SK-N-DZ (cell line): ENCODE measurements at regions not wholly inside any gene's neighbourhood (a gene's known extent, or its start where the extent isn't known, plus 50 kb on each side); places are given as distances from the start of the nearest gene placed in this dataset.

ENCODE experiments used
- DNase-seq: peaks from one replicate; pipeline ENCODE4 v3.0.0-alpha.2; 2015; ENCODE audit warnings: low spot score

DNA sequence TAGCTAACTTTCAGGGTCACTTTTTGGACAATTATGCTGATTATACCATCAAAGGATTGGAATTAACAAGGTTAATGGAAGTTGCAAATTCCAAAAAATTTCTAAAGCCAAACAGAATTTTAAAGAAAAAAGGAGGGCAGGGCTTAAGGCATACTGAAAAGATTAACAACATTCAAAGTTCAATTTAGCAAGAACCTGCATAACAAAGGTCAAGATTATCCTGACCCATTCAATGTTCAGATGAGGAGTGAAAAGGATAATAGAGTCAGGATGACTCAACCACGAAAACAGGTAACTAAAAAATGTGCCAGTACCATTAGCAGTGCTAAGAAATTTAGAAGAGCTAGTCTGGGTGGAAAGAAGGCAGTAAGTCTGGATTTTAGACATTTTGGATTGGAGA, 139.8 kb upstream of the HNMT start:
- DNase-seq: no peak

DNA sequence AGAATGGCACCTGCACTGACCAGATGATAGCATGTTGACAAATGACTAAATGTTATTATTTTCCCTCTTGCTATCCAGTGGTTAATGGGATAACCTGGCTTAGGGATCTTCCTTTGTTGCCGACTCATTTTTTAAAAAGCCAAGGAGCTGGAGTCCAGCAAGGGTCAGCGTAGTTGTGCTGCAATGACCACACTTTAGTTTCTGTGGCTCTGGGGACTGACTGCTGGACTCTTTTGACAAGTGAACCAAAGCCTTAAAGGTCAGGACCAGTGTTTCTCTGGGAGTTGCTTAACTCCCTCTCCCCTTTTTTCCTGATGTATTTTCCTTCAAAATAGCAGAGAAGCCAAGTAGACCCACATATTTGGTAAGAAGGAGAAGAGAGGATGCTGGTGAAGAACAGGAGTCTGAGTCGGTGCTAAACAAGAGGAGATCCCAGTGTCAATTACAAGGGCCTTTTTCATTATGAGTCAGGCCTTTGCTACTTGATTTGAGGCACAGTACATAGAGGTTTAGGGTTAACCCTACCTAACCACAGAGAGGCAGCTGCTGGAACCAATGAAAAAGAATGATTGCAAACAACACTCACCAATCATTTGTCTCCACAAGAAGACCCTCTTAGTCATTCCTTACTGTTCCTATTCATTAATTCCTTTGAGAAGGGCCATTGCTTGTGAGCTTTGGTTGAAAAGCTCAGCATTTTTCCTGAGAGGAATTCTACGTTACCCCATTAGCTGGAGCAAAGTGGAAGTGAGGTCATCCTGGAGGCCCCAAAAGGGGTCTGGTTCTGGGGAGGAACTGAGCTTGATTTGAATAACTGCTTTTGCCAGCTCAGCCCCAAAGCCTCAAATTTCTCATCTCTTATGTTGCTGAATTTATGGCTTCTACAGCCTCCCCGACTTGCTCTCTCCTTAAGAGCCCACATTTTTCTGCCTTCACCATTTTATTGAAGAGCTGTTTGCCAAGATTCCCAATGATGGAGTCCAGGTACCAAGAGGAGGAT, 137.6 kb upstream of the HNMT start:
- no peak for DNase-seq

DNA sequence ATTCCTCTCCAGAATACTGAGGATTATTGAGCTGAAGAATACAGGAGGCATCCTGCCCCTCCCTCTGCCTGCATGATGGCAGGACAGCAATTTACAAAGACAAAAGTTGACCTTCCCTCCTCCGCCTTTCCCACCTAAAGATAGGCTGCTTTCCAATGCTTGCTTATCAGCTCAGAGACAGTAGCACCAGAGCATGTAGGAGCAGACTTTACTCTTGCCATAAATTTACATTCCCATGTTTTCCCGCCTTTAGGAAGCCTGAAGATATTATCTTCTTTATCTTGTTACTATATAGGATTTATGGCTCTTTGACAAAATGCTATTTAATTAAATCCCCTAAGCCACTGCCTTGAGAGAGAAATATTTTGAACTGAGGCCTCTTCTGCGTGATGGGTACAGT, 135.6 kb upstream of the HNMT start:
- DNase-seq: peak; percentile 84

DNA sequence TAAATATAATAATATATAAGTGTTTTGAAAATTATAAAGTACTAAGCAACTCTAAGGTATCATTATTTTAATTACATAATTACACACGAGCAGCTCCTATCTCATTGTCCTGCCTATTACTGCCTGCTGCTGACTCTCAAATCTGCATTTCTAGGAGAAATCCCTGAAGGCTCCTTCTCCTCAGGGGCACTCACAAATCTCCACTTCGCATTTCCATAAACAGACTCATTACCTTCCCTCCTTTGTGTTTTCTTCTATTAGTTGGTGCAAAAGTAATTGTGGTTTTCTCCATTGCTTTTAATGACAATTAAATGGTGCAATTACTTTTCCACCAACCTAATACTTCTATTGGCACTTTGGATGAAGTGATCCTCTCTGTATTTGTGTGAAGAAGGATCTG, 135.0 kb upstream of the HNMT start:
- no peak for DNase-seq

DNA sequence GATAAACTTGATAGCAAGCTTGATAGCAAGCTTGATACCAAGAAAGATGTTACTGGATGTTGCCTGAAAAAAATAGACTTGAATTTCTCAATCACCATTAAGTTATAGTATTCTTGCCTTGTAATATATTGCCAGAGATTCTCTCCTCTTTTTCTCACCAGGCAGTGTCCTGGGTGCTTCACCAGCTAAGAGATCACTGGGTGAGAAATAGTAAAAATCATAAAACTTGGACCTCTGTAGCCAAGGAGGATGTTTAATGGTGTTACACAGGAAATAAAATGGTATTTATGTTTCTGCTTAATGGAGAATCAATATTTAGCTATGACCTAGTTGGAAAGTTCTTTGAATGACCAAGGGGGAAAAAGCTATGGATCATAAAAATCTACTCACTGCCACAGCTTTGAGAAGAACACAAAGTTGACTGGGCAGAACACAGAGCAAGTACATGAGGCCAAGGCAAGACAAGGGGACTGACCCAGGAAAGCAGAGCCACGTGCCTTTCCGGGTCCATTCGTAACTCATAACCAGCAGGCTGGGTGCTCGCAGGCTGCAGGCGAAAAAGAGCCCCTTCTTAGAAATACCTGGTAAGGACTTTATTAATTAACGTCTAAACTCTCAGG, 129.4 kb upstream of the HNMT start:
- DNase-seq: no peak

DNA sequence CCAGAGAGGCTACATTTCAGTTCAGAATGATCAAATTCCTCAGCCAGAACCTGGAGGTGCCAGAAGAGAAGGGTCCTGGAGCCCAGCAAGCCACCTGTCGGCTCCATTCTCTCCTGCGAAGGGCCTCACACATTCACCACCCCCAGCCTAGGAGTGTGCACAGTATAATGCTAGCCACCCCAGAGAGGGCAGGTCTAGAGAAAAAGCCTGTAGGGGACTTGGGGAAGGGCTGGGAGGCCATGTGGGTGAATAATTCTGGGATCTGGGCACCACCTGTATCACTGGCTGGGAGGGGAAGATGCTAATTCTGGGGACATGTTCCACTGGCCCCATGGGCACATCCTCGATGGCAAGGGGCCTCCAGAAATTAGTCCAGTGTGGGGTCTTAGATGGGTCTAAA, 127.6 kb upstream of the HNMT start:
- no peak for DNase-seq

DNA sequence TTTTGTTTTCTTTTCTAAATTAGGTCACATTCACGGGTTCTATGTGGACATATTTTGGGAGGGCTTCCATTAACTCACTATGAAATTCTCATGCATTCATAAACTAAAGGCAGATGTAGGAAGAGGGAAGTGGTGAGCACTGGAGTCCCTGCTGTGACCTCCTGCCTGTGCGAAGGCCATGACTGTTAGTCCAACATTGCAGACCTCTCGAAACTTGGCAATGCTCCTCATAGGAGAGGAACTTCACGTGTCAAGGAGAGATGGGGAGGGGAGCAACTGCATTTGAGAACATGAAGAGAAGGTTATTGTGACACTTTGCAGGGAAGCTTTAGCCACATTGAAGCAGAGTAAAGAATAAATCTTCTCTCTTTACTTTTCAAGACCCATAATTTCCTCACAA, 126.4 kb upstream of the HNMT start:
- DNase-seq: no peak

DNA sequence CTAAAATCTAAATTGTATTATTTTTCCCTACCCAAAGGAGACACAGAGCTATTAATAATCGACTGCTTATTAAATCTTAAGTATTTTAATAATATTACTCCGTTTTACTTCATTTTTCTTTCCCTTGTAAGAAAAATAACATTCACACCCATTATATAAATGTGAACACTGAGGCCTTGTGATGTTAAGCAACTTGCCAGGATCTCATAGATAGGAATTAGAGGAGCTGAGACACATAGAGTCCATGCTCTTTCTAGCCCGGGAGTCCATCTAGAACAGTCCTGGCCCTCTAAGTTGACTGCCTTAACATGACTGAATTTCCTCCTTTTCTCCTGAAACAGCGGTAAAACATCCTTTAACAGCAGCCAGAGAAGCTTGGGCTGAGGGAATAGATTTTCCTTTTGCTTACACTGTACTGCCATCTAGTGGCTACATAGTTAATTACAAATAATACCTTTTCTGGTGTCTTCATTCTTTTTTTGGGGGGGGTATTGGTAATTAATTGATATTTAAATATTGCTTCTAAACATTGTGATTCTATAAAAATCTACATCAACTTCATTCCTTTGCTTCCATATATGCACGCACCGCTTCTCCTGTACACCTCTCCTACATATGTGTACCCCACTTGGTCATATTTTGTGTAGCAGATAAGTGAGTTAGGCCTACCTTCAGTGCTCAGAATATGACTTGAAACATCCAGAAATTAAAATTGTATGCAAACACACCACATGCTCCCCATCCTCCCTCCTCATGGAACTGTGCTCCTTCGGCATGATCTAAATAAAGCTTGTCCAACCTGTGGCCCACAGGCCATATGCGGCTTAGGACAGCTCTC, 125.8 kb upstream of the HNMT start:
- DNase-seq: peak; percentile 48

DNA sequence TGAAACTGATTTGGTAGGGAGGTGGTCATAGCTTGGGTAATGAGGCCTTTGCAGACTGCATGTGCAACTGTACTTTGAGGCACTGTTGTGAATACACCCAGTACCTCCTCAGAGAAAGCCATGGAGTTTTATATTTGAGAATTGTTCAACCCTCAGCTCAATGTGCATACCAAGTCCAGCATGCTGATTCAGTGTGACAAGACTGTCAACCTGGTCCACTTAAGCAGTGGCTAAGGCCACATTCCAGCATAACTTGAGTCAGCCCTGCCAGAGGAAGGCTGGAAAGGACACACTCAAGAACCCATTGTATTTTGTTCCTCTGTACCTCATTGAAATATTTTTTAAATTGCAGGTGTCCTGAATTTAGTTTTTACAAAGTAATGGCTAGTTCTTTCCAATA, 121.8 kb upstream of the HNMT start:
- no peak for DNase-seq

DNA sequence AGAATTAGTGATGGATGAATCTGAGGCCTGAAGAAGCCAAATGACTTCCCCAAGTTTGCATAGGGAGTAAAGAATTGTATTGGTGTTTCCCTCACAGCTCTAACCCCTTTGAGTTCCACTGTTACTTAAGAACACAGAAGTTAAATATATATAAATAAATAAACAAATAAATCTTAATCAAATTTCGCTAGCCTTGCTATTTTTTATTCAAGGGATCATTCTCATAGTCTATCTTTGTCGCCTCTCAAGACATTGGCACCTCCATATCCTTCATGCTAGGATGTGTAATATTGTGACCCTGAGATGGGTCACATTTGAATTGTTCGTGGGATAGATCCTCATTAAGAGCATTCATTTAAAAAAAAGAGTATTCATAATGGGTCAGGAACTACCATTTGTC, 121.3 kb upstream of the HNMT start:
- DNase-seq: no peak

DNA sequence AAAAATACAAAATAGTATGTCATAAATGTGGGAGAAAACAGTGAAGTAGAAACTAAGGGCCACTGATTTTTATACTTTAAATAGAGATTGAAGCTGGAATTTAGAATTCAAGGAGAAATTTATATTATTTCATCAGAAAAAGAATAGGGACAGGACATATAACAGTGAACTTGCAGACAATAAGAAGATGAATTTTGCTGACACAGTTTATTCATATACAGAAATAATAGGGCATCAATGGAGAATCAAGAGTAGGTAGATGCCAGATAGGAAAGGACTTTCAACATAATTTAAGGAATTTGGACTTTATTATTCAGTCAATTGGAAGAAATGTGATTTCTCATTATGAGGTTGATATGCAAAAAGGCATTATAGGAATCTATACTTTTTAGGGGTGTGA, 118.9 kb upstream of the HNMT start:
- DNase-seq: no peak

DNA sequence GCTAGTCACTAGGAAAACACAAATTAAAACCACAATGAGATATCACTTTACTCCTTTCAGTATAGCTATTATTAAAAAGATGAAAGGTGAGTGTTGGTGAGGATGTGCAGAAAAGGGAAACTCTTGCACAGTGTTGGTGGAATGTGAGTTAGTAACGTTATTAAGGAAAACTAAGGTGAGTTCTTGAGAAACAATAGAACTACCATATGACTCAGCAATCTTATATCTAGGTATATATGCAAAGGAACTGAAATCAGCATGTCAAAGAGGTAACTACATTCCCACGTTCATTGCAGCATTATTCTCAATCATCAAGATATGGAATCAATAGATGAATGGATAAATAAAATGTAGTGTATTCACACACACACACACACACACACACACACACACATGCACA, 117.3 kb upstream of the HNMT start:
- no peak for DNase-seq

DNA sequence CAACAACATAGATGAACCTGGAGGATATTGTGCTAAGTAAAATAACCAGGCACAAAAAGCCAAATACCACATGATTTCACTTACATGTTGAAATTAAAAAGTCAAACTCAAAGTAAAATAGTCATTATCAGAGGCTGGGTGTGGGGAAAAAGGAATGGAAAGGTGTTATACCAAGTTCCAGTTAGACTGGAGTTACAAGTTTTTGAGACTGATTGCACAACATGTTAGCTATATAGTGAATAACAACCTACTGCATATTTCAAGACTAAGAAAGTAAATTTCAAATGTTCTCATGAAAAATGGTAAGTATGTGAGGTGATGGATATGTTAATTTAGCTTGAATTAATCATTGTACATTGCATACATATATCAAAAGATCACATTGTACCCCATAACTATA, 116.8 kb upstream of the HNMT start:
- no peak for DNase-seq

DNA sequence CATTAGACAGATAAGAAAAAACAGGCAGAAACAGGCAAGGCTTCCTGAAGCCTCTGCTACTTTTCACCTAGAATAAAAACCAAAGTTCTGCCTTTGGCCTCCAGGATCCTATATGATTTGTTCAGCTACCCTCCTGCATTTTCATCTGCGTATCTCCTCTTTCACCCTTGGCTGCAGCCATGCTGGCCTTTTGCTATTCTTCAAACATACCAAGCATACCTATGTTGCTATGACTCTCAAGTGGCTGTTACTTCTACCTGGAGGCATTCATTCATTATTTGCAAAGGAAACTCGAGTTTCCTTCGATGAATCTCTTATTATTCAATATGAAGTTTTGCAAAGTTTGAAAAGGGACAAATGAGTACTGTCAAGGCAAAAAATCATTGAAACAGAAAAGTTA, 106.4 kb upstream of the HNMT start:
- no peak for DNase-seq

DNA sequence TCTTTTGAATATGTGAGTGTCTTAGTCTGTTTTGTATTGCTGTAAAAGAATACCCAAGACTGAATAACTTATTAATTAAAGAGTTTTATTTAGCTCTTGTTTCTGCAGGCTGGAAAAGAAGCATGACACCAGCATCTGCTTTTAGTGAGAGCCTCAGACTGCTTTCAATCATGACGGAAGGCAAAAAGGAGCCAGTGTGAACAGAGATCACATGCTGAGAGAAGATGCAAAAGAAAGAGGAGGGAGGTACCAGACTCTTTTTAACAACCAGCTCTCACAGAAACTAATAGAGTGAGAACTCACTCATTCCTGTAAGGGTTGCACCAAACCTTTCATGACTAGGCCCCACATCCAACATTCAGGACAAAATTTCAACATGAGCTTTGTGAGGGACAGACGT, 101.6 kb upstream of the HNMT start:
- DNase-seq: no peak

DNA sequence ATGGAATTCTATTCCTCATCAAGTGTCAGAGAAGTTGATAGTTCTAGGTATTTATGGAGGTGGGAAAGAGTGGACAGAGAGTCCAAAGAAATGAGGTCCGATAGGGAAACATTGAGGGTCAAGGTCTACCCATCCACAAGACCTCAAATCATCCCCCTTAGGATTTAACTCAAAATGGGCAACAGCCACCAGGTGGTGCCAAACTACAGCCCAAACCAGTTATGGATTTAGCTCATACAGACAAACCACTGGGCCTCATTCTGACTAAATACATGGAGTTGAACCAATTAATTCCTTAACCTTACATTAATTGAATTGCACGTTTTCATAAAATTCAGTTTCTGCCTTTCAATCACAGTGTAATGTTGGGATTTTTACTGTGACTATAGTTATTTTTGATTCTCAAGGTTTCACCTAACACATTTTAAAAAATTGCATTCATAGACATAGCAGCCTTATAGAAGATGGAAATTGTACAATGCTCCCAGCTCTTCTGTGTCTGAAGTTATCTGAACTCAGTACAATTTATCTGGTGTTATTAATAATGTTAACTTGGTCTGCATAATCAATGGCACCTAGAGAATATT, 98.2 kb upstream of the HNMT start:
- DNase-seq: peak; percentile 65

DNA sequence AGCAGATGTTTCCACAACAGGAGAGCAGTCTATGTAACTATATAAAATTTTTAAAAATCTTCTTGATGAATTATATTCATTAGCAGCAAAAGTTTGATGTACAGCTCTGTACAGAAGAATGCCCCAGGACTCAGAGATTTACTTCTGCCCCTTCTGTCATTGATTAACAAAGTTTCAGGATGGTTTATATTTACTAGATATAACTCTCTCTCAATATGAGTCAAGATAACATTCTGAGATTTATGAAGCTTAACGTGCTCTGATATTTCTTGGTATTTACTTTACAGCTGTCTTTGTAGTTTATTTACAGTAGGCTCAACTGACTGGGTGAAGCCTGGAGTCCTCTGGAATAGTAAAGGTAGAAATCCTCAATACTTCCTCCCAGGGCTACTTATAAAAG, 93.6 kb upstream of the HNMT start:
- DNase-seq: no peak

DNA sequence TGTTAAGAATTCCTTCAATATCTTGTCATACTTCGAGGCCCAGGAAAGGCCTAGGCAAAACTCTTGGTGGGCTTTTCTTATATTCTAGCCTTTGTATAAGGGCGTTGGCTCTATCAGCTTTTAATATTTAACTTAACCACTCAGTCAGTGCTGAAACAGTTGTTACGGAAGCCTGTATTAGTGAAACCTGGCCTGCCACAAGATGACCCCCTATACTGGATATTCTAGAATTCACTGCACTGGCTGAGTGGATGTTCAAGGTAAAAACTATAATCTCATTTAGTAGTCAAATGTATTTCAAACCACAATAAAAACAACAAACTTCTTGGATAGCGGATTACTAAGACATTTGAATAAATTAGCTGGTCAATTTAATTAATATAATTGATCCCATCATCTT, 91.7 kb upstream of the HNMT start:
- DNase-seq: no peak

DNA sequence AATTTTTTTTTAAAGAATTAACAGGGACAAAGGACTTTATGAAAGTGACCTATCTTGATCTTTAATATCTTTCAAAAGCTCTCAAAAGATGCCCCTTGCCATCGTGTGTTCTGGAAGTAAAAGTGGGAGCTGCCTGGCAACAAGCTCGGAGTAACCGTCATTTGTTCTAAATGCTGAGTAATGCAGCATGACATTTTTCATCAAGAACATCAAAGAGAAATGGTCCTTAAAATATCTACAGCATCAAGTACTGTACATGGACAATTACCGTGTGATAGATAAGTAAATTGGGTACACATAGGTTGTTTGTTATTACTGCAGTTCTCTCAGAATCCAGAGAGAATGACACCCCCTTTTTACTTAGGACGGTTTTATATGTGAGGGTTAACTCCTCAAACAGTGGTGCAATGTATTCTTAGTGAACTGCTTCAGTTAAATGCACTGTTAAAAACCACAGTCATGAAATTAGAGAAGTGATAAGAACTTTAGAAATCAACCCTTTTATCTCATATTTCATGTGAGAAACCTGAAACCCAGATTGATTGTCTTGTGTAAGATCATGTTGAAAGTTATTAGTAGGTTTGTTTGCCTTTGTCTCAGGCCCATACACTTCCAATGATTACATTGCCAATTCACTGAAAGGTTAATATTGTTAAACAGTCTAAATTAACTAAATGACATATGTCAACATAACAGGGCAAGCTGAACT, 90.6 kb upstream of the HNMT start:
- DNase-seq: peak; percentile 18

DNA sequence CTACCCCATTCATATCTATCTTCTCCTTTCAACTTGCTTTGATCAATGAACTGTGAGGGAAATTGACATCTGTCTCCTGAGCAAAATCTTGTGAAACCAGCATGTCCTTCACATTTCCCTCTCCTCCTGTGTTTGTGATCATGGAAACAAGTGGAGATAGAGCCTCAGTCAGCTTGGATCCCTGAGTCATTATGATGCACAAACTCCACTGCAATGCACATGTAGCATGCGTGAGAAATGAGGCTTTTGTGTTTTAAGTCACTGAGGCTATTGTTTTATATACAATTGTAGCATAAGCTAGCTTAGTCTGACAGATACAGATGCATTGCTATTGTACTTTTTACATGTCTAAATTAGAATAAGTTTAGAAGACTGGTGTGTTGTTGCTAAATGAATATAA, 85.2 kb upstream of the HNMT start:
- DNase-seq: no peak

DNA sequence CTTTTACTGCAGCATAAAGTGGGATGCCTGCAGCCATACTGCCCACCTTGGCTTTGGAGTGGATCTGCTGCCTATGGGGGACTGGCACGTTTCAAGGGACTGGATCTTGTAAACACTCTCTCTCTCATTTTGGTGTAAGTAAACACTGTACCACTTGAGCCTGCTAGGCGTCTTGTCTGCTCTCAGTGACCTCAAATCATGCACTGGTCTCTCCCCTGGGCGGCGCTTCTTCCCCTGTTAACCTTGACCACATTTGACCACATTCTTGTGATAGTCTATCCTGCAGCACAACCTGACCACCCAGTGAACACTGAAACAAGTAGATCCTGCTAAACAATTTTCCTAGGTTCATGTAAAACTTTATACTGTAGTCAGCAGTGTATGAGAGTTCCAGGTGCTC, 82.6 kb upstream of the HNMT start:
- DNase-seq: no peak
